KMS-11 (cell line): ENCODE measurements at regions not wholly inside any gene's neighbourhood (a gene's known extent, or its start where the extent isn't known, plus 50 kb on each side); places are given as distances from the start of the nearest gene placed in this dataset.

Source experiments
- H2AFZ ChIP-seq: fragments of 200-600 bp; sonication (generic); 2 replicates; pipeline ENCODE4 v1.6.1; 2016; ENCODE audit warnings: antibody characterized with exemption, mixed run types, low read depth
- H3K27ac ChIP-seq: fragments of 200-600 bp; sonication (generic); 2 replicates; pipeline ENCODE4 v1.6.1; 2016; ENCODE audit warnings: mild to moderate bottlenecking, mixed run types
- H3K27me3 ChIP-seq: fragments of 200-600 bp; sonication (generic); 2 replicates; pipeline ENCODE4 v1.6.1; 2017; ENCODE audit warnings: mild to moderate bottlenecking, low read depth, mixed run types, moderate library complexity; ENCODE audit not compliant: insufficient read depth
- H3K36me3 ChIP-seq: fragments of 200-600 bp; sonication (generic); 2 replicates; pipeline ENCODE4 v1.6.1; 2017; ENCODE audit warnings: mild to moderate bottlenecking, mixed run types; ENCODE audit not compliant: insufficient read depth
- H3K4me1 ChIP-seq: fragments of 200-600 bp; sonication (generic); 2 replicates; pipeline ENCODE4 v1.6.1; 2016; ENCODE audit warnings: mild to moderate bottlenecking, low read depth, mixed run types; ENCODE audit not compliant: poor library complexity, severe bottlenecking
- H3K4me2 ChIP-seq: fragments of 200-600 bp; sonication (generic); 2 replicates; pipeline ENCODE4 v1.7.0; 2016; ENCODE audit warnings: mild to moderate bottlenecking, mixed run types
- H3K4me3 ChIP-seq: fragments of 200-600 bp; sonication (generic); IDR thresholded peaks from 2 replicates; pipeline ENCODE4 v1.6.1; 2017; ENCODE audit warnings: low read depth, low read length, mixed read lengths; ENCODE audit not compliant: insufficient read depth
- H3K79me2 ChIP-seq: fragments of 200-600 bp; sonication (generic); 2 replicates; pipeline ENCODE4 v1.6.1; 2016; ENCODE audit warnings: low read depth, mixed run types; ENCODE audit not compliant: insufficient read depth
- H3K9ac ChIP-seq: fragments of 200-600 bp; sonication (generic); 2 replicates; pipeline ENCODE4 v1.6.1; 2016; ENCODE audit warnings: mild to moderate bottlenecking, mixed run types
- H4K20me1 ChIP-seq: fragments of 200-600 bp; sonication (generic); 2 replicates; pipeline ENCODE4 v1.6.1; 2016; ENCODE audit warnings: mild to moderate bottlenecking, mixed run types; ENCODE audit not compliant: insufficient read depth
- TF ChIP-seq, protein P1 (sequence below): fragments of 200-600 bp; sonication (generic); conservative IDR thresholded peaks from 2 replicates; pipeline ENCODE4 v1.6.1; 2017; ENCODE audit warnings: low read depth, mild to moderate bottlenecking, antibody characterized with exemption, low read length, moderate library complexity, mixed read lengths

GRCh38 chr9:81317939-81318338 is 371.4 kb downstream of the TLE1 start:
- H3K36me3 ChIP-seq, result no peaks in the 10 kb centered on the region
- TF ChIP-seq, protein P1, sequence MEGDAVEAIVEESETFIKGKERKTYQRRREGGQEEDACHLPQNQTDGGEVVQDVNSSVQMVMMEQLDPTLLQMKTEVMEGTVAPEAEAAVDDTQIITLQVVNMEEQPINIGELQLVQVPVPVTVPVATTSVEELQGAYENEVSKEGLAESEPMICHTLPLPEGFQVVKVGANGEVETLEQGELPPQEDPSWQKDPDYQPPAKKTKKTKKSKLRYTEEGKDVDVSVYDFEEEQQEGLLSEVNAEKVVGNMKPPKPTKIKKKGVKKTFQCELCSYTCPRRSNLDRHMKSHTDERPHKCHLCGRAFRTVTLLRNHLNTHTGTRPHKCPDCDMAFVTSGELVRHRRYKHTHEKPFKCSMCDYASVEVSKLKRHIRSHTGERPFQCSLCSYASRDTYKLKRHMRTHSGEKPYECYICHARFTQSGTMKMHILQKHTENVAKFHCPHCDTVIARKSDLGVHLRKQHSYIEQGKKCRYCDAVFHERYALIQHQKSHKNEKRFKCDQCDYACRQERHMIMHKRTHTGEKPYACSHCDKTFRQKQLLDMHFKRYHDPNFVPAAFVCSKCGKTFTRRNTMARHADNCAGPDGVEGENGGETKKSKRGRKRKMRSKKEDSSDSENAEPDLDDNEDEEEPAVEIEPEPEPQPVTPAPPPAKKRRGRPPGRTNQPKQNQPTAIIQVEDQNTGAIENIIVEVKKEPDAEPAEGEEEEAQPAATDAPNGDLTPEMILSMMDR, result no peak
- H3K27ac ChIP-seq, result no peak overlapping the region
- no peaks in the 10 kb centered on the region for H3K27me3 ChIP-seq
- no peak overlapping the region for H3K4me2 ChIP-seq
- H3K4me3 ChIP-seq, result no peak overlapping the region
- no peaks in the 10 kb centered on the region for H4K20me1 ChIP-seq
- H2AFZ ChIP-seq, result no peak overlapping the region
- no peak overlapping the region for H3K9ac ChIP-seq
- no peaks in the 10 kb centered on the region for H3K4me1 ChIP-seq
- H3K79me2 ChIP-seq, result no peaks in the 10 kb centered on the region

DNA sequence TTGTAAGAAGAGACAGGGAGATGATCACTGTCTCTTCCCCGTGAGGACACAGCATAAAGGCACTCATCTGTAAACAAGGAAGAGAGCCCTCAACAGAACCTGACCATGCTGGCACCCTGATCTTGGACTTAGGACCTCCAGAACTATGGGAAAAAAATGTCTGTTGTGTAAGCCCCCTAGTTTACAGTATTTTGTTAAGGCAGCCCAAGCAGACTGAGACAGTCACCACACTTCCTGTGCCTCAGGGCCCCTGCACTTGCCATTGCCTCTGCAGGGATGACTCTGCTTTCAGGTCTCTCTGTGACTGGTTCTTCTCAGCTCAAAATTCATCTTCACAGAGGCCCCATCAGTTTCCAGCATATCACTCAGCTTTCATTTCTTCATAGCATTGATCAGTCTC is 372.1 kb downstream of the TLE1 start:
- Histone ChIP-seq H2AFZ (no peak overlapping the region), H3K4me2 (no peak overlapping the region), H3K27ac (no peak overlapping the region), H3K36me3 (no peaks in the 10 kb centered on the region), H4K20me1 (no peaks in the 10 kb centered on the region), H3K27me3 (no peaks in the 10 kb centered on the region), H3K79me2 (no peaks in the 10 kb centered on the region), H3K9ac (no peak overlapping the region), H3K4me1 (no peaks in the 10 kb centered on the region), H3K4me3 (no peak overlapping the region)
- TF ChIP-seq, protein P1, result no peak

DNA sequence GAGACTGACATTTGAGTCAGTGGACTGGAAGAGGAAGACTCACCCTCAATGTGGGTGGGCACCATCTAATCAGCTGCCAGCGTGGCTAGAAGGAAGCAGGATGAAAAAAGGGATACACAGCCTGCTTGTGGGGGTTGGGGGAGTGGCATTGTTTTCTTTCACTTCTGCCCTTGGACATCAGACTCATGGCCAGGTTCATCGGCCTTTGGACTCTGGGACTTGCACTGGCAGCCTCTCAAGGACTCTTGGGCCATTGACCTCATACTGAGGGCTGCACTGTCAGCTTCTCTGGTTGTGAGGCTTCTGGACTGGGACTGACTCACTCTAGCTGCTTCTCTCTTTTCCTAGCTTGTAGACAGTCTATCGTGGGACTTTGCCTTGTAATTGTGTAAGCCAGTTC is 374.9 kb downstream of the TLE1 start:
- no peak overlapping the region for H3K4me3 ChIP-seq
- H3K79me2 ChIP-seq, result no peaks in the 10 kb centered on the region
- no peak overlapping the region for H2AFZ ChIP-seq
- H3K4me1 ChIP-seq, result no peaks in the 10 kb centered on the region
- H3K9ac ChIP-seq, result no peak overlapping the region
- TF ChIP-seq, protein P1, result no peak
- no peak overlapping the region for H3K4me2 ChIP-seq
- no peak overlapping the region for H3K27ac ChIP-seq
- H4K20me1 ChIP-seq, result no peaks in the 10 kb centered on the region
- no peaks in the 10 kb centered on the region for H3K36me3 ChIP-seq
- H3K27me3 ChIP-seq, result no peaks in the 10 kb centered on the region

- Histone ChIP-seq H2AFZ (no peak overlapping the region), H3K9ac (no peak overlapping the region), H3K4me2 (no peak overlapping the region), H3K4me3 (no peak overlapping the region), H3K79me2 (no peaks in the 10 kb centered on the region), H4K20me1 (no peaks in the 10 kb centered on the region), H3K36me3 (no peaks in the 10 kb centered on the region), H3K27me3 (no peaks in the 10 kb centered on the region), H3K27ac (no peak overlapping the region), H3K4me1 (no peaks in the 10 kb centered on the region)
- TF ChIP-seq, protein P1, result no peak
These were observed 375.5 kb downstream of the TLE1 start for GRCh38 chr9:81313877-81314276.
